Retina (tissue), 1 donor: ENCODE measurements at regions not wholly inside any gene's neighbourhood (a gene's known extent, or its start where the extent isn't known, plus 50 kb on each side); places are given as distances from the start of the nearest gene placed in this dataset.
"Not testable (repeated sequence)": the region's sequence is repeated elsewhere in the genome, so short reads cannot be mapped to it uniquely, and the experiment has no call there.

Source experiments
- DNase-seq: peaks from one replicate; pipeline ENCODE4 v3.0.0-alpha.2; 2016

DNA sequence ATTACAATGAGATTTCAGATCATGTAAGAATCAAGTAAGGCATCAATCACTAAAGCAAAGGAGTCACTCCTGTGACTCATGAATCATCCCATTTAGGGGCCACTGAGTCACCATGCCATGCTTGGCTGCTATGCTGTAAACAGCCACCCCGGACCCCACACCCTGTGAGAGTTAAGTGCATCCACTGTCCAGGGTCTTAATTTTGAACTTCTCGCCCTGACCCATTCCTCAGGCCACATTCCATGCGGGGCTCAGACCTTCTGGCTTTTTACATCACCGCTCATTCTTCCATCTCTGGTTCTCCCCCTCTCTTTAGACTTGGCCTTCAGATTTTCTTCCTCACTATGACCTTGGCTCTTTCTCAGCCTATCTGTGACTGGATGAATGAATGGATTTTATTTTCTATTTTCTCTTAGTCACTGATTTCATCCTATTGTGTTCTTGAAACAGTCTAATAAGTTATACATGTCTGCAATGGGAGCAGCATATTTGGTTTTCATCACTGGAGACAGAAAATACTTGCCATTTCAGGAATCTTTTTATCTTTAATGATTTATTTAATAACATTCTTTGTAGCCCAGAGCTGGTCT lies 239.6 kb downstream of the SKIDA1 start:
- DNase-seq: no peak

DNA sequence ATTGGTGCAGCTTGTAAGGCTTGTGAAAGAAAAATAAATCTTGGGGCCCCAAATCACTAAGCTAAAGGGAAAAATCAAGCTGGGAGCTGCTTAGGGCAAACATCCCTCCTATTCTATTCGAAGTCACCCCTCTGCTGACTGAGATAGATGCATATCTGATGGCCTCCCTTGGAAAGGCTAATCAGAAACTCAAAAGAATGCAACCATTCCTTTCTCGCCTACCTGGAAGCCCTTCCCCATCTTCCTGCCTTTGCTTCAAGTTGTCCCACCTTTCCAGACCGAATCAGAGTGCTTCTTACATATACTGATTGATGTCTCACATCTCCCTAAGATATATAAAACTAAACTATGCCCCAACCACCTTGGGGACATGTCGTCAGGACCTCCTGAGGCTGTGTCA lies 240.3 kb downstream of the SKIDA1 start:
- DNase-seq: no peak

DNA sequence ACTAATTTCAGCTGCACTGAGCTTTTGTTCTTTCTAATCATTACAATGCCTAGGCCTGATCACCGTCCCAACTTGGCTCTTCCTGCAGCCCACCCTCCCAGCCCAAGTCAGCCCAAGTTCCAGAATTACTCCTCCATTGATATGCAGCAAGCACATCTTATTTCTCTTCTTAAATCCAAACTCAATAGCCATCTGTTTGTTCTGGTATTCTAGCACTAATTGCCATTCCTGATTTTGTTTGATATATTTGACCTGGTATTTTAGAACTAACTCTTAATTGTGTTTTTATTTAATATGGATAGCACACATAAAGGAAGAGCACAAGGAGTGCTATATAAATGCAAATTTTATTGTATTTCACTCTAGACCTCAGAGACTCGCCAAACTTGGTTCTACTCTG lies 241.2 kb downstream of the SKIDA1 start:
- no peak for DNase-seq

DNA sequence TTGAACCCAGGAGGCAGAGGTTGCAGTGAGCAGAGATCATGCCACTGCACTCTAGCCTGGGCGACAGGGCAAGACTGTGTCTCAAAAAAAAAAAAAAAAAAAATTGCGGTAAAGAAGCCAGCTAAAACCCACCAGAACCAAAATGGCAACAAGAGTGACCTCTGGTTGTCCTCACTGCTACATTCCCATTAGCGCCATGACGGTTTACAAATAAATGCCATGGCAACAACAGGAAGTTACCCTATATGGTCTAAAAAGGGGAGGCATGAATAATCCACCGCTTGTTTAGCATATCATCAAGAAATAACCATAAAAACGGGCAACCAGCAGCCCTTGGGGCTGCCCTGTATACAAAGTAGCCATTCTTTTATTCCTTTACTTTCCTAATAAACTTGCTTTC lies 242.4 kb downstream of the SKIDA1 start:
- DNase-seq: not testable (repeated sequence)

DNA sequence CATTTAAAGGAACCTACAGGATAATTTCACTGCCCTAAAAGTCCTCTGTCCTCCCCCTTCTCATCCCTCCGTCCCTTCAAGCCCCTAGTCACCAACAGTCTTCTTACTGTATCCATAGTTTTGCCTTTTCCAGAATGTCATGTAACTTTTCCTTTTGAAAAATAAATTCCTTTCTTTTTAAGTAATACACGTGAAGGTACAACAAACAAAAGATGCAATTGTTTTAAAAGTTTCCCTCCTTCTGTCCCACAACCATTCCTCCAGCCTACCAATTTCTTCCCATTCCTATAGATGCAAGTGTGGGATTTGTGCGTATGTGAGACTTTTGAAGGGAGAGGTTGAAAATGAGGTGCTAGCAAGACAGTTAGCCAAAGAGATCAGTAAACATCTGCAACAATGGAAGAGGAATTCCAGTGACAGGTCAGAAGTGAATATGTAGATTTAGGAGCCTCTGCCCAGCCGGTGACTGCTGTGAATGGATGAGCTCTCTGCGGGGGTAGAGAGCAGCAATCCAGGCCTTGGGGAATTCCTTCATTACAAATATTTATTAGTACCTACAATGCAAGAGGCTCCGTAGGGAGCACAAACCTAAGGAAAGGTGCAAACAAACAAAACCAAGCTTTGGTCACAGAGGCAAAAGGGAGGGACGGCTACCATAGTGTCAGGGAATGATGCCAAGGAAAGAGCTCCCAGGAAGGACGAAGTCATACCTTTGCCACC lies 243.6 kb downstream of the SKIDA1 start:
- no peak for DNase-seq

DNA sequence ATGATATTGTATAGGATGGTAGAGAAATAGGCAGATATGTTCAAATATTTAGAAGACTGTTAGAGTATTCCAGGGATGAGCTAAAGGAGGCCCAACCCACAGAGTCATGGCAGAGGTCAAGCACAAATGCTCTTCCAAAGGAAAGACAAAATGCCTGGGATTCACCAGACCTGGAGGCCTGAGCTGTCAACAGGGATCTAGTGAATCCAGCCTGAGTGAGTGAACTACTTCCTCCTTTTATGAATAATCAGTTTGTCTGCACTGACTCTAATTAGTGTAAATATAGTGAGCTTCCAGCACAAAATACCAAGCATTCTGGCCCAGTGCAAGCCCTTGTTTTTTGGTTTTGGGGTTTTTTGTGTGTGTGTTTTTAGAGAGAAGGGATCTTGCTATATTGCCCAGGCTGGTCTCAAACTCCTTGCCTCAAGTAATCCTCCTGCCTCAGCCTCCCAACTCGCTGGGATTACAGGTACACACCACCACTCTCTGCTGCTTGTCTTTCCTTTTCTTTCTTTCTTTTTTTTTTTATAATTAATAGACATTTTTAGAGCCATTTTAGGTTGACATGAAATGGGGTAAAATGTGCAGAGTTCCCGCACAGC lies 244.4 kb downstream of the SKIDA1 start:
- DNase-seq: no peak

DNA sequence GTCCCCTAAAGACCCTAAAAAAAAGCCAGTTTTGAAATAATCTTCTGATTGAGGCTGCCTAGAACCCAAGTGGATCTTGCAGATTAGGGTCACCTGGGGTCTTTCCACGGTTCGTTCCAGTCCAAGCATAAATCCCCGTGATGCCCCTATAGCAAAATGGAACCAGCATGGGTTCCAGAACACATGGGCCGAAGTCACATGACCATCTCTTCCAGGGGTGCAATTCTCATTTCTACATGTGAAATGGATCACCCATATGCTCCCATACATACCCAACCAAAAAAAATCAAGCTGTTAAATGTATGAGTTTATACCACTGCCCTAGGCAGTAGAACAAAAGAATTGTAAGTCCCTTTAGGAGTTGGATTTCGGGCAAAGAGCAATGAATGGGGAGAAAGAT lies 245.4 kb downstream of the SKIDA1 start:
- DNase-seq: no peak

DNA sequence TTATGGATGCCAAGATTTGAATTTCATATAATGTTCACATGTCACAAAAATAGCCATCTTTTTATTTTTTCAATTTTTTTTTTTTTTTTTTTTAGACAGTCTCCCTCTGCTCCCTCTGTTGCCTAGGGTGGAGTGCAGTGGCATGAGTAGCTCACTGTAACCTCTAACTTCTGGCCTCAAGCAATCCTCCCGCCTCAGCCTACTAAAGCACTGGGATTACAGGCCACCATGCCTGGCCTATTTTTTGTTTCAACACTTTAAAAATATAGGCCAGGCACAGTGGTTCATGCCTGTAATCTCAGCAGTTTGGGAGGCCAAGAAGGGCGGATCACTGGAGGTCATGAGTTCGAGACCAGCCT lies 246.3 kb downstream of the SKIDA1 start:
- DNase-seq: no peak

DNA sequence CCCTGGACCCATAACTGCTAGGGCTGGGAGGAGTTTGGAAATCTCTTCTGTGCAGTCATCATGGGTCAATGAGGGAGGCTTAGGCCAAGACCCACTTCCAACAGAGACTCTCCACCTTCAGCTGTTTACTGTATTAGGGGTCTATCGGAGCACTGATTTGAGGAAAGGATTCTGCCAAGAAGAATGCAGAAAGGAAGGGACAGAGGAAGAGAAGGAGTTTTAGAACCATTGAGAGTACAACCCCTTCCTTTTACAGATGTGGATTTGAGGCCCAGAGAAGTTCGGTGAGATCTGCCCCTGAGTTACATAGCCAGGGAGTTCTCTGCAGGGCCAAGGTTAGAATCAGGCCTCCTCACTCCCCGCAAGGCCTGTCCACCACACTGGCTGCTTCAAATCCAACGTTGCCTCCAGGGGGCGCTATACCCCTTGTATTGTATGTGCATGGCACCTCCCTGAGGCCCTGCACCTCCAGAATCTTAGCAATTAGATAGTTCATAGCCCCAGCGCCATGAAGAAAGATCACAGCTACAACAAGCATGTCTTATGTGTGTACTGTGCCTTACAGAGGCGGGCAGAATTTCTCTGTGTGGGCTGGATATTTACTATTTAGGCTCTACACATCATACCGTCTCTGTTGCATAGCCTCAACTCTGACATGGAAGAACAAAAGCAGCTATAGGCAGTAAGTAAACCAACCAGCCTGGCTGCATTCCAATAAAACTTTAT lies 246.8 kb downstream of the SKIDA1 start:
- DNase-seq: peak; percentile 76

DNA sequence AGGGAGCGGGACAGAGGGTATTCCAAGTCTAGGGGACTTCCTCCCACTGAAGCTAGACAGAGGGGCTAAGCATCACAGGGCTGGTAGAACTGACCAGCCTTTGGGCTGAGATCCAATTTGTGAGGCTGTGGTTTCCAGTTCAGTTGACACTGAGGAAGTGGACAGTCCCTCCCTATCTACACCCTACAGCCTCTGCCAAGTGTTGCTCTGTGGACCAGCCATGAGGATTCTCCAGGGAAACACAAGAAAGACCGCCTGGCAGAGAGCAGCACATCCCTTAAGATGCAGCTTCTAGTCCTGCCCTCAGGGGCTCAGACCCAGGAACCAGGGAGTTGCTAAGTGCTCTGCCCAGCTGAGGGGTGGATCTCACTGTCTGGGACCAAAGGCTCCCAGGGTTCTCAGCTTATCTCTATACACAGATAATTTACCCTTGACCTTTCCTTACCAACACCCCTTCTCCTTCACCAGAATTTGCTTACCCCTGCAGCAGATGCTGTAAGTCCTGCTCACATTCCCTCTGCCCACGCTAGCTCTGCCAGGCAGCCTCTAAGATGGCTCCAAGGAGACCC lies 252.0 kb downstream of the SKIDA1 start:
- DNase-seq: no peak

DNA sequence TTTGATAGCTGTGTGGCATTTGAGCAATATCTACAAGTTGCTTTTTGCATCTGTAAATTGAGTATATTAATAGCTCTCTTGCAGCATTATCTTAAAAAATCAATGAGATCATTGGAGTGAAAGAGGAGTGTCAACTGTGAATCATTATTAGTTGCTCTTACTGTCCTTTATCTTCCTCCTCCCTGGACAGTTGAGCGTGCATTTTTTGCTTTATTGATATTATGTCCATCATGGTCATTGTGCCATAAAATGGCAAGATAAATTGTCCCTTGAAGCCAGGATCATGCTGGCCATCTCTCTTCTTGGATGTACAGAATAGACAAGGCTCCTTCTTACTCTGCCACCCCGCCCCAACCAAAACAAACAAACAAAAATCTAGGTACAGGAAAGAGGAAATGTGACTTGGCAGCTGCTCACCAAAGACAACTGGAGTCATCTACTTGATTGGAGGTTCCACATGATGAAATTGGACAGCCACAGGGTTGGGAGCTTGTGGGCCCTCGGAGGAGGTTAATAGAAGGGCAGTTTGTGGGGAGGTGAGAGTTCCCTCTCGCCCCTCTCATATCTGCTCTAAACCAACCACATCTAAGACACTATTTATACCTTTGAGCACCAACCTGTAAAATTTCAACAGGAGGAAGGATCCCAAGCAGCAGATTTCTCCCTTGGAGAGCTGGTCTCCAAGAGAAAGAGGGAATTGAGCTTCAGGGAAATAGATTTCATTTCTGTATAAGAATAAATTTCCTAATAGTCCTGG lies 252.7 kb downstream of the SKIDA1 start:
- DNase-seq: no peak

DNA sequence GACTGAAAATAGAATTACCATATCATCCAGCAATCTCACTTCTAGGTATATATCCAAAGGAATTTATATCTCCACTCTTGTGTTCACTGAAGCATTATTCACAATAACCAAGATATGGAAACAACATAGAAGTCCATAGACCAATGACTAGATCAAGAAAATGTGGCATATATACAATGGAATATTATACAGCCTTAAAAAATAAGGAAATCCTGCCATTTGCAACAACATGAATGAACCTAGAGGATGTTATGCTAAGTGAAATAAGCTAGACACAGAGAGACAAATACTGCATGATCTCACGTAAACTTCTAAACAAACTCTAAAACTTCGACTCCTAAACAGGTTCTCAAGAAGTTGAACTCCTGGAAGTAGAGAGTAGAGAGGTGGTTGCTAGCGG lies 254.5 kb downstream of the SKIDA1 start:
- no peak for DNase-seq

DNA sequence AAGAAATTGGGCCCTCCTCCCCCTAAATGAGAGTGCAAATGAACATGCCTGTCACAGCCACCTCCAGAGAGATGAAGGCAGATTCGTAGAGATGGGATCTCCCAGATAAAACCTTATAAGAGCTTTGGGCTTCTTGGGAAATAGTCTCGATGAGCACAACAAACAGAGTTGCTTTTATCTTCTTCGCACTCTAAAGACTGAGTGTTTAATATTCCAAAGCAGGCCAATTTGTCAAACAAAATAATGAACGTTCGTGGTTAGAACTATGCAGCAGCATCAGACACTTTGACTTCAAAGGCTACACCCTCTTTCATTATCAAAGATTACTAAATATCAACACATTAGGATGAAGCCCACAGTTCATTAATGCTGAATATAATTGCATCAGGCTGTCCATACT lies 256.2 kb downstream of the SKIDA1 start:
- DNase-seq: no peak

DNA sequence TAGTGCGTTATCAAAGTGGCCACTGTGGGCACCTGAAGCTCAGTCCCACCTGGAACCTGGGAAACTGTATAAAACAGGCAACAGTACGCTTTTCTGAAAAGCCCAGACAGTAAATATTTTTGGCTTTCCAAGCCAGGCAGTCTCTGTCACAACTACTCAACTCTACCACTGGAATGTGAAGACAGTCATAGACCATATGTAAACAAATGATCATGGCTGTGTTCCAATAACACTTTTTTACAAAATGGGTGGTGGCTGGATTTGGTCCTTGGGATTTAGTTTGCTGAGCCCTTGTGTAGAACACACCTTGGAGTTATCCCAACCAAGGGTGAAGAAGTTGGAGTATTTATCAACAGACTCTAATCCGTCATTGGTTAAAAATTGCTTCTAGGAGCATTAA lies 259.9 kb downstream of the SKIDA1 start:
- no peak for DNase-seq

DNA sequence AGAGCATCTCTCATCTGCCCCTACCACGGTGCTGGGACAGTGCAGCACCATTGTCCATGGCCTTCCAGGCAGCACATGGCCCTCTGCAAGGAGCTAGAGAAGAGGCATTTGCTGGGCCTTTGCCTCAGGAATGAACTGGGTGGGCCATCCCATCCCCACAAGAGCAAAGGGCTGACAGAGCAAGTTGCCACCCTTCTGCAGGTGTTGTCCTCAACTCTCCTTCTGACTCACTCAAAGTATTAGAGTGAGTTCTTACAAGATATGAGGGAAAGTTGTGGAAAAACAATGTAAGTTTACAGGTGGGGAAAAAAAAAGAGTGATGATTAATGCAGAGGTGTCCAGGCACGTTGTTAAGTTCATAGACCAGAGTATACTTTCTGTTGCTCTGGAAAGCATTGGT lies 261.2 kb downstream of the SKIDA1 start:
- DNase-seq: no peak

DNA sequence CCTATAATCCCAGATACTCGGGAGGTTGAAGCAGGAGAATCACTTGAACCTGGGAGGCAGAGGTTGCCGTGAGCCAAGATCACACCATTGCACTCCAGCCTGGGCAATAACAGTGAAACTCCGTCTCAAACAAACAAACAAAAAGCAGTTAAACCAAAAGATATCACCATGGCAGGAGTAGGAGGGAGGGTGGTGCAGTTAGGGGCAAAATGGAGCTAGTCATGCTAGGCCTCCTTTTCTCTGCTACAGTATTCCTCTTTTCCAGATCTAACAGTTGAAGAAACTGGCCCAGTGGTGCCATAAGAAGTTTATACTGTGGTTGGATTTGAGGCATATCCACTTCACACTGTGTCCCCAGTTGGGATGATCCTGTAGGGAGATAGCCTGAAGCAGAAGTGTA lies 261.6 kb downstream of the SKIDA1 start:
- no peak for DNase-seq

DNA sequence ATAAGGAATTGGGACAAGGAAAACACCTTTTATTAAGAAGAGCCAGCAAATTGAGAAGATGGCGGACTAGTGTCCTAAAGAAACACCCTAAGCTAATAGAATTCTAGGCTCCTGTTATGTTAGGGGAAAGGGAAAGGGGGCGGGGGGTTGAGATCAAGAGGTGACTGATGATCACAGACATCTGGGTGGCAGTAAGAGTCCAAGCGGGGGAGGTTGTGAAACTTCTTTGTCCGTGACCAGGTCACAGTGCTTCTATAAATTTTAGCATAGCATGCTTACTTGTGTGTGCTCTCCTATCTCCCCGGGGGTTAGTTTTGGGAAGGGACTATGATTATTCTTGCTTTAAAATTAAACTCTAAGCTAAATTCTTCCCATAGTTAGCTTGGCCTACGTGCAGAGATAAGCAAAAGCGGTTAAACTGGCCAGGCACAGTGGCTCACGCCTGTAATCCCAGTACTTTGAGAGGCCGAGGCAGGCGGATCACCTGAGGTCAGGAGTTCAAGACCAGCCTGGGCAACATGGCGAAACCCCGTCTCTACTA lies 262.1 kb downstream of the SKIDA1 start:
- no peak for DNase-seq

DNA sequence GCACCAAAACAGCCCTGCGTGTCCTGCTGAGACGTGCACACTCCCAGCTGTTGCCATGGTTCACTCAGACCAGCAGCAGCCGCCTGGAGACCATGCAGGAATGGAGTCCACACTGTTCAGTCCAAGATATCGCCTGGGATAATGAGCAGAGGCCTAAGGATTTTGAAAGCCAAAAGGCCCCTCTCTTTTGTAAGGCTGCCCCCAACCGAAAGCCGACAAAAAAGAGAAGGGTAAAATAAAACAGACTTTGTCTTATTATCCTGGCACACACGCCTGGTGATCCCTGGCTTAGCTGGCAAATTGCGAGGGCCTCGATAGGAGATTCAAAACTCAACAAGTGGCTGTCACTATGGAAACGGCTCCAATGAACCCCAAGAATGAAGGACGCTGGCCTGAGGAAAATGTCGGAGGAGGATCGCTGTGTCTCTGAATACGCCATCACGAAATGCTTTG lies 263.6 kb downstream of the SKIDA1 start:
- DNase-seq: peak; percentile 44

DNA sequence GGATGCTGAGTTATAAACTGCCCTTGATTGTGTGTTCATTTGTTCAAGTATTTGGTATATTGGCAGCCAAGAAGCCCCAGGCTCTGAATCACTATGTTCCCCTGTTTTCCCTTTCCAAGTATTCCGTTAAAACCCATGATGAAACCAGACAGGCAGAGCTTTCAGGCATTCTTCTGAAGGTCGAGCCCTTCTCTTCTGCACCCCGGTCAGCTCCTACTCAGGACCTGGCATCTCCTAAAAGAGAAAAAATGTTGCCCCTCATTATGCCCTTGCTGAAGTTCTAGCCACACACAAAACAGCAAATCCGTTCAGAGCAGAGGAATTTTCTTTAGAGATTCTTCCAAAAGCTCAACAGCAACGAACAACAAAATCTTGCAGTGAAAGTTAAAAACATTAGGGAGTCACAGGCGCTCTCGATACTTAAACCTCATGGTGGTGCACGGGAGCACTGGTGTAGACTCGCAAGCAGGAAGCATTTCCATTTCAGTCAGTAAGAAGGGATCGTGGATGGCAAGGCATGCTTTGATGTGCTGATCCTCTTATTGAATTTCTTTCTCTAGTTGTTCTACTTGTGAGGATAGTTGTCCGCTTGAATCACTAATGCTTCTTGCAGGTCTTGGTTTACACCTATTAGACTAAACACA lies 264.9 kb downstream of the SKIDA1 start:
- DNase-seq: no peak

DNA sequence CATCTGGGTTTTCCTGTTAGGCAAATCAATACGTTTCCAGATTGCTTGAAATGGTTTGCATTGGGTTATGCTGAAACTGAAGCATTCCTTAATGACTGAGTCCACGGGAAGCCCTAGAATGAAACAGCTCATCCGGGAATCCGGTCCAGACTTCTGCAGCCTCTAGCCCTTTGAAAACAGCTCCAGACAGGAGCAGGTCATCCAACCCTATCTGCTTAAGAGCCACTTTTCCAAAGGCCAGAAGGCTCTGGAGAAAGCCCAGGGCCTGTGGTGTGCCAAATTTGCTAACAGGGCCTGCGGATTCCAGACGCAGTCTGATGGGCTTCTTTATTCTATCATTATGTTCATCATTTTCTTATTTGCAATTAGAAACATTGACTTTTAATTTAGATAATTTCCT lies 265.4 kb downstream of the SKIDA1 start:
- no peak for DNase-seq

DNA sequence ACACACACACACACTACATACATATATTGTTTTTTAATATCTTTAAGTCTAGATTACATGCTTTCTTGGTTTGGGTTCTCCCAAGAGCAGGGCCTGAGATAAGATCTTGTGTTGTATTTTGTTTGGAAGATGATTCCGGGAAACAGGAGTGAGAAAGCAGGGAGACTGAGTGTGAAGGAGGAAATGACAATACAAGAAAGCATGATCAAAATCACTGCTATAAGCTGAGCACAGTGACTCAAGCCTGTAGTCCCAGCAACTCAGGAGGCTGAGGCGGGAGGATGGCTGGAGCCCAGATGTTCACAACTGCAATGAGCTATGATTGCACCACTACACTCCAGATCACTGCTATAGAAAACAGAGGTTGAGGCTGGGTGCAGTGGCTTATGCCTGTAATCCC lies 267.6 kb downstream of the SKIDA1 start:
- DNase-seq: no peak

DNA sequence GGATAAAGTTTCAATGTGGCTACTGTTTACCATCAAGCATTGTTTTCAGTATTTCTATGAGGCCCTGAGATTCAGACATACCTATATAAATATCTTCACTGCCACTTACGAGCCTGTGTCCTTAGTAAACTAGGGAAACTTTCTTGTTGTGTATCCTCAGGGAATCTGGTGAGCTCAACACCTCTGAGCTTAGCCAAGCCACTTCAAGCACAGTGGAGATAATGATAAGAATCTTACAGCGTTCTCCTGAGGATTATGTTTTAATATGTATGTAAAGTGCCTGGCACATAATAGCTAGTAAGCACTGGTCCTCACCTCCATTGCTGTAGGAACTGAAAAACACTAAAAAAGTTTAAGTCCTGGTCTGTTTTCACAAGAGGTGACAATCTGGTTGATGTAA lies 268.3 kb downstream of the SKIDA1 start:
- no peak for DNase-seq
